Endodermal cell (in vitro differentiated cells): ENCODE measurements at regions not wholly inside any gene's neighbourhood (a gene's known extent, or its start where the extent isn't known, plus 50 kb on each side); places are given as distances from the start of the nearest gene placed in this dataset.
A peak's percentile ranks its signal among the peaks of the same experiment; 100 is the strongest.

Experiments used
- DNase-seq: peaks from one replicate; pipeline ENCODE4 v3.0.0-alpha.2; 2017
- H3K27ac ChIP-seq: 2 replicates; pipeline ENCODE4 v1.5.1; 2013; ENCODE audit warnings: mild to moderate bottlenecking, low read depth, low read length, moderate library complexity
- H3K27me3 ChIP-seq: 2 replicates; pipeline ENCODE4 v1.6.1; 2013; ENCODE audit warnings: mild to moderate bottlenecking, low read length, moderate library complexity; ENCODE audit not compliant: insufficient read depth, control insufficient read depth, poor library complexity, severe bottlenecking
- H3K36me3 ChIP-seq: 2 replicates; pipeline ENCODE4 v1.7.0; 2013; ENCODE audit warnings: mild to moderate bottlenecking, low read length, moderate library complexity; ENCODE audit not compliant: control insufficient read depth, insufficient read depth
- H3K4me1 ChIP-seq: one replicate; pipeline ENCODE4 v1.7.0; 2013; ENCODE audit warnings: low read length; ENCODE audit not compliant: control insufficient read depth, insufficient read depth
- H3K4me3 ChIP-seq: 2 replicates; pipeline ENCODE4 v1.5.1; 2013; ENCODE audit warnings: mild to moderate bottlenecking, low read length, moderate library complexity
- H3K9ac ChIP-seq: 2 replicates; pipeline ENCODE4 v1.6.1; 2013; ENCODE audit warnings: mild to moderate bottlenecking, low read length, moderate library complexity; ENCODE audit not compliant: poor library complexity, severe bottlenecking; ENCODE audit errors: extremely low read depth
- H3K9me3 ChIP-seq: 2 replicates; pipeline ENCODE4 v1.6.1; 2013; ENCODE audit warnings: mild to moderate bottlenecking, low read length, moderate library complexity; ENCODE audit not compliant: control insufficient read depth
- H3K27ac Mint-ChIP-seq: 2 replicates; pipeline ENCODE4 v1.8.0; 2020; ENCODE audit warnings: mixed read lengths
- H3K27me3 Mint-ChIP-seq: 2 replicates; pipeline ENCODE4 v1.8.0; 2021; ENCODE audit warnings: mild to moderate bottlenecking, mixed read lengths; ENCODE audit not compliant: insufficient read depth
- H3K36me3 Mint-ChIP-seq: 2 replicates; pipeline ENCODE4 v1.8.0; 2020; ENCODE audit warnings: low read depth, mixed read lengths
- H3K4me1 Mint-ChIP-seq: 2 replicates; pipeline ENCODE4 v1.8.0; 2020; ENCODE audit warnings: mixed read lengths
- H3K4me3 Mint-ChIP-seq: 2 replicates; pipeline ENCODE4 v1.8.0; 2020; ENCODE audit warnings: mild to moderate bottlenecking, moderate library complexity, mixed read lengths
- H3K9me3 Mint-ChIP-seq: 2 replicates; pipeline ENCODE4 v1.8.0; 2020; ENCODE audit warnings: mild to moderate bottlenecking, mixed read lengths
- WGBS, 2 experiments: methylation state at CpG; one replicate each; pipeline versions ENCODE4 v1.1.5 to v1.1.7; 2013; ENCODE audit warnings: missing lambda C conversion rate in 2 of 2, mixed read lengths in 1 of 2; ENCODE audit not compliant: insufficient coverage in 1 of 2, insufficient read length in 1 of 2; 5-methylcytosine and 5-hydroxymethylcytosine counted together
- TF ChIP-seq, protein P1 (sequence below): fragments of 200-600 bp; sonication (generic); conservative IDR thresholded peaks from 2 replicates; pipeline ENCODE4 v1.5.0; 2021; ENCODE audit warnings: antibody characterized with exemption, mild to moderate bottlenecking

DNA sequence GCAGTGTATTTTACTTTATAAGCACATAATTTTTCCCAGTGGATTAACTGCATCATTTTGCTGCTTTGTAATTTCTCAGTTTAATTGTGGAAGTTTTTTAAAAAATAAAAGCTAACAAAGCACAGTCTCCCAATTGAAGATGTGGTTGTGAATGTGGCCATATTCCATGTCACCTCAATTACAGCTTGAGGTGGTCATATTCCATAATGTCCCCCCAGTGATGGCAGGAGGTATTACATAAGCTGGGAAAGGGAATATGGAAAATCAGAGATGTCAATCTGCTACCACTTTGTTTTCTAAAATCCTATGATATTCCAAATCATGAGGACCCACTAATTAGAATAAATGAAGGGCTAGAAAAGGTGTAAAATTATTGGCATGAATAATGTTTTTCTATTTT lies 1672.0 kb upstream of the CDH9 start:
- Mint-ChIP-seq H3K4me3 (no peak overlapping the region), H3K27me3 (no peaks in the 10 kb centered on the region), H3K36me3 (no peaks in the 10 kb centered on the region), H3K4me1 (peaks cover 7% of the 10 kb centered on the region), H3K9me3 (no peaks in the 10 kb centered on the region), H3K27ac (no peak overlapping the region)
- no peak overlapping the region for H3K4me3 ChIP-seq
- DNase-seq = no peak
- no peak overlapping the region for H3K9ac ChIP-seq
- no peaks in the 10 kb centered on the region for H3K27me3 ChIP-seq
- H3K27ac ChIP-seq = no peak overlapping the region
- no peaks in the 10 kb centered on the region for H3K9me3 ChIP-seq
- H3K4me1 ChIP-seq = no peaks in the 10 kb centered on the region
- no peaks in the 10 kb centered on the region for H3K36me3 ChIP-seq
- TF ChIP-seq, protein P1, sequence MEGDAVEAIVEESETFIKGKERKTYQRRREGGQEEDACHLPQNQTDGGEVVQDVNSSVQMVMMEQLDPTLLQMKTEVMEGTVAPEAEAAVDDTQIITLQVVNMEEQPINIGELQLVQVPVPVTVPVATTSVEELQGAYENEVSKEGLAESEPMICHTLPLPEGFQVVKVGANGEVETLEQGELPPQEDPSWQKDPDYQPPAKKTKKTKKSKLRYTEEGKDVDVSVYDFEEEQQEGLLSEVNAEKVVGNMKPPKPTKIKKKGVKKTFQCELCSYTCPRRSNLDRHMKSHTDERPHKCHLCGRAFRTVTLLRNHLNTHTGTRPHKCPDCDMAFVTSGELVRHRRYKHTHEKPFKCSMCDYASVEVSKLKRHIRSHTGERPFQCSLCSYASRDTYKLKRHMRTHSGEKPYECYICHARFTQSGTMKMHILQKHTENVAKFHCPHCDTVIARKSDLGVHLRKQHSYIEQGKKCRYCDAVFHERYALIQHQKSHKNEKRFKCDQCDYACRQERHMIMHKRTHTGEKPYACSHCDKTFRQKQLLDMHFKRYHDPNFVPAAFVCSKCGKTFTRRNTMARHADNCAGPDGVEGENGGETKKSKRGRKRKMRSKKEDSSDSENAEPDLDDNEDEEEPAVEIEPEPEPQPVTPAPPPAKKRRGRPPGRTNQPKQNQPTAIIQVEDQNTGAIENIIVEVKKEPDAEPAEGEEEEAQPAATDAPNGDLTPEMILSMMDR = peak; percentile 69

DNA sequence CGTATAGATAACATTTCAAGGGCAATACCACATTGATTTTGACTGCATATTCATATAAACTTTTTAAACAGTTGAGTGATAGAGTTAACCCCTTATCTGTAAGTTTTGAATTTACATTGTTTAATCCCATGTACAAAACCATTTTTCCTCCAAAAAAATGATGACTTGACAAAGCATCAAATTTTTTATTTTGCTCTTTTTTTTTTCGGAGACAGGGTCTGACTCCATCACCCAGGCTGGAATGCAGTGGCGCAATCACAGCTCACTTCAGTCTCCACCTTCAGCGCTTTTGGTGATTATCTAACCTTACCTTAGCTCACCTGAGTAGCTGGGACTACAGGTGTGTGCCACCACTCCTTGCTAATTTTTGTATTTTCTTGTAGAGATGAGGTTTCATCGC lies 1670.1 kb upstream of the CDH9 start:
- 83 to 95% methylated on average over 3 to 5 of the region's 5 CpGs for WGBS, 2 experiments
- no peaks in the 10 kb centered on the region for H3K36me3 Mint-ChIP-seq
- TF ChIP-seq, protein P1 = no peak

DNA sequence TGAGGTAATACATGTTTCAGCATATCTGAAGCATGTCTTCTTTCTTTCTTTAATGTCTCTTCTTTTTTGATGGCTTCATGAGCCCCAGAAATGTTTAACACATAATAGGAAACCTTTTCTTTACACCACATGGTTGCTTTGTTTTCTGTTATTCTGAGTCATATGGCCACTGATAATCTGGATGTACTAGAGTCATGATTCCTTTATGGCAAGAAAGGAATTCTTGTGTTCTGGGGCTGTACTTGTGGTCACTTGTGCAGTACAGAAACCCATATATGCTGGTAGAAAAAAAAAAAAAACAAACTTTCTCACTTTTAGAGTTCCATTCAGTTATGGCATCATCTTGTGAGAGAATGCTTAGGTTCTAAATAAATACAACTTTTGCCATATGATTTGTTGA lies 1669.3 kb upstream of the CDH9 start:
- Histone ChIP-seq H3K27ac (no peak overlapping the region), H3K4me3 (no peak overlapping the region), H3K9me3 (no peaks in the 10 kb centered on the region), H3K9ac (no peak overlapping the region), H3K27me3 (no peaks in the 10 kb centered on the region), H3K4me1 (no peaks in the 10 kb centered on the region), H3K36me3 (no peaks in the 10 kb centered on the region)
- peaks cover 12% of the 10 kb centered on the region for H3K4me1 Mint-ChIP-seq
- TF ChIP-seq, protein P1 = no peak
- H3K9me3 Mint-ChIP-seq = no peaks in the 10 kb centered on the region
- no peak for DNase-seq
- no peaks in the 10 kb centered on the region for H3K27me3 Mint-ChIP-seq
- no peaks in the 10 kb centered on the region for H3K36me3 Mint-ChIP-seq
- no peak overlapping the region for H3K4me3 Mint-ChIP-seq
- H3K27ac Mint-ChIP-seq = no peak overlapping the region

More for the DNA sequence above, 1670.1 kb upstream of the CDH9 start:
- H3K9me3 Mint-ChIP-seq = no peaks in the 10 kb centered on the region
- H3K4me1 ChIP-seq = no peaks in the 10 kb centered on the region
- no peaks in the 10 kb centered on the region for H3K27me3 Mint-ChIP-seq
- no peak overlapping the region for H3K4me3 ChIP-seq
- DNase-seq = no peak
- no peak overlapping the region for H3K4me3 Mint-ChIP-seq
- H3K27me3 ChIP-seq = no peaks in the 10 kb centered on the region
- no peaks in the 10 kb centered on the region for H3K9me3 ChIP-seq
- H3K27ac ChIP-seq = no peak overlapping the region
- H3K27ac Mint-ChIP-seq = no peak overlapping the region
- H3K9ac ChIP-seq = no peak overlapping the region
- H3K36me3 ChIP-seq = no peaks in the 10 kb centered on the region
- H3K4me1 Mint-ChIP-seq = peaks cover 12% of the 10 kb centered on the region
